Activated CD8-positive, alpha-beta T cell treated with anti-CD3 and anti-CD28 coated beads for 36 hours (primary cell): ENCODE measurements at regions not wholly inside any gene's neighbourhood (a gene's known extent, or its start where the extent isn't known, plus 50 kb on each side); places are given as distances from the start of the nearest gene placed in this dataset.
"Not testable (repeated sequence)": the region's sequence is repeated elsewhere in the genome, so short reads cannot be mapped to it uniquely, and the experiment has no call there.

ENCODE experiments used
- ATAC-seq: fragments of 200-7000 bp; cut with Tn5 transposase; one replicate; pipeline ENCODE4 v1.10.0; 2021; ENCODE audit warnings: mild to moderate bottlenecking, moderate library complexity
- CTCF ChIA-PET: fragments of 350-600 bp; sonication (Branson Sonifier 250); formaldehyde crosslinking; loops from one replicate; lab custom pipeline; 2021; ENCODE audit warnings: antibody characterized with exemption; lab: Charles Lee
- POLR2A ChIA-PET: fragments of 350-600 bp; sonication (Branson Sonifier 250); formaldehyde crosslinking; loops from one replicate; lab custom pipeline; 2021; ENCODE audit warnings: antibody characterized with exemption; lab: Charles Lee
- DNase-seq: peaks from one replicate; pipeline ENCODE4 v3.0.0-alpha.2; 2020
- H3K27ac Mint-ChIP-seq: one replicate; pipeline ENCODE4 v1.8.0; 2021; ENCODE audit warnings: mild to moderate bottlenecking, mixed read lengths
- H3K27me3 Mint-ChIP-seq: one replicate; pipeline ENCODE4 v1.8.0; 2021; ENCODE audit warnings: mixed read lengths
- H3K36me3 Mint-ChIP-seq: one replicate; pipeline ENCODE4 v1.8.0; 2021; ENCODE audit warnings: low read depth, mixed read lengths
- H3K4me1 Mint-ChIP-seq: one replicate; pipeline ENCODE4 v1.8.0; 2021; ENCODE audit warnings: low read depth, mixed read lengths
- H3K4me3 Mint-ChIP-seq: one replicate; pipeline ENCODE4 v1.8.0; 2021; ENCODE audit warnings: mild to moderate bottlenecking, moderate library complexity, mixed read lengths
- H3K9me3 Mint-ChIP-seq: one replicate; pipeline ENCODE4 v1.8.0; 2021; ENCODE audit warnings: mixed read lengths
- intact Hi-C: fragments of 100-400 bp; cut with micrococcal nuclease; formaldehyde crosslinking; loops from one replicate; pipeline ENCODE4 v1.10.0; 2022
- TF ChIP-seq, protein P1 (sequence below): fragments of 200-600 bp; IDR thresholded peaks from one replicate; pipeline ENCODE4 v1.8.0; 2022; ENCODE audit warnings: antibody characterized with exemption, mild to moderate bottlenecking

- POLR2A ChIA-PET = interaction anchor here (1.1 to 1.5 kb wide), 2 partner anchors 113 to 121 kb away, joined by 3 read pairs; no protein-coding TSS in a partner anchor
- Mint-ChIP-seq H3K9me3 (no peaks in the 10 kb centered on the region), H3K4me1 (peaks cover 10% of the 10 kb centered on the region), H3K4me3 (peak overlapping the region; percentile 26), H3K27ac (no peak overlapping the region), H3K27me3 (peaks cover 15% of the 10 kb centered on the region), H3K36me3 (no peaks in the 10 kb centered on the region)
- CTCF ChIA-PET = interaction anchor here (0.6 to 6.7 kb wide), 21 partner anchors 9 to 182 kb away, joined by 3 to 78 read pairs (median 5); no protein-coding TSS in a partner anchor
- TF ChIP-seq, protein P1, sequence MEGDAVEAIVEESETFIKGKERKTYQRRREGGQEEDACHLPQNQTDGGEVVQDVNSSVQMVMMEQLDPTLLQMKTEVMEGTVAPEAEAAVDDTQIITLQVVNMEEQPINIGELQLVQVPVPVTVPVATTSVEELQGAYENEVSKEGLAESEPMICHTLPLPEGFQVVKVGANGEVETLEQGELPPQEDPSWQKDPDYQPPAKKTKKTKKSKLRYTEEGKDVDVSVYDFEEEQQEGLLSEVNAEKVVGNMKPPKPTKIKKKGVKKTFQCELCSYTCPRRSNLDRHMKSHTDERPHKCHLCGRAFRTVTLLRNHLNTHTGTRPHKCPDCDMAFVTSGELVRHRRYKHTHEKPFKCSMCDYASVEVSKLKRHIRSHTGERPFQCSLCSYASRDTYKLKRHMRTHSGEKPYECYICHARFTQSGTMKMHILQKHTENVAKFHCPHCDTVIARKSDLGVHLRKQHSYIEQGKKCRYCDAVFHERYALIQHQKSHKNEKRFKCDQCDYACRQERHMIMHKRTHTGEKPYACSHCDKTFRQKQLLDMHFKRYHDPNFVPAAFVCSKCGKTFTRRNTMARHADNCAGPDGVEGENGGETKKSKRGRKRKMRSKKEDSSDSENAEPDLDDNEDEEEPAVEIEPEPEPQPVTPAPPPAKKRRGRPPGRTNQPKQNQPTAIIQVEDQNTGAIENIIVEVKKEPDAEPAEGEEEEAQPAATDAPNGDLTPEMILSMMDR = peak; percentile 52
- intact Hi-C loops = loop anchor here (5.0 to 10.0 kb wide), 2 partner anchors 109 to 142 kb away; no protein-coding TSS in a partner anchor
- ATAC-seq = no peak
- DNase-seq = no peak
Measured at GRCh38 chr19:29873801-29874575, 62.2 kb downstream of the CCNE1 start.

- ATAC-seq (no peak), DNase-seq (no peak)
- H3K4me3 Mint-ChIP-seq = no peak overlapping the region
- H3K27ac Mint-ChIP-seq = no peak overlapping the region
- intact Hi-C loops = loop anchor here (10.0 kb wide), 1 partner anchor 111 kb away; no protein-coding TSS in a partner anchor
- H3K4me1 Mint-ChIP-seq = peaks cover 10% of the 10 kb centered on the region
- no peaks in the 10 kb centered on the region for H3K9me3 Mint-ChIP-seq
- ChIA-PET CTCF (interaction anchor here (0.9 to 6.7 kb wide), 3 partner anchors 26 to 146 kb away, joined by 3 to 69 read pairs (median 3); no protein-coding TSS in a partner anchor), POLR2A (interaction anchor here (0.6 kb wide), 1 partner anchor 340 kb away, joined by 3 read pairs; no protein-coding TSS in a partner anchor)
- H3K27me3 Mint-ChIP-seq = peaks cover 19% of the 10 kb centered on the region
- TF ChIP-seq, protein P1 = no peak
- no peaks in the 10 kb centered on the region for H3K36me3 Mint-ChIP-seq
Measured at GRCh38 chr19:29875931-29876330, 64.1 kb downstream of the CCNE1 start.

DNA sequence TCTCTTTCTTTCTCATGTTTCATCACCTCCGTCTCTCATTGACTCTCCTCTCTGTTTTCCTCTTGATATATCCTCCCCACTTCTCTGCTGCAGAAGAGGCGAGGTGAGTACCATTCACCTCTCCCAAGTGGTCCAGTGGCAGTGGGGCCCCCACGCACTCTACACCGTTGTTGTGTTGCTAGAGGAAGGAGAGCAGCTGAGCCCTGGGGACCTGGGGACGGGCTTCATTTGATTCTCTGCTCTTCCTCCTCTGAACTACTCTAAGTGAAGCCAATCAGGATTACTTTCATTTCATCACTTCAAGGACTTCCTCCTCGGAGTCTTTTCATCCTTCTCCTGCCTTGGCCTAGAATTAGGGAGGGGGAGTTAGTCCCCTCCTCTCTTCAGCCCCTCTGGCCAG is 64.6 kb downstream of the CCNE1 start:
- intact Hi-C loops = loop anchor here (10.0 kb wide), 1 partner anchor 112 kb away; no protein-coding TSS in a partner anchor
- H3K27ac Mint-ChIP-seq = no peak overlapping the region
- H3K4me1 Mint-ChIP-seq = peaks cover 10% of the 10 kb centered on the region
- no peaks in the 10 kb centered on the region for H3K9me3 Mint-ChIP-seq
- DNase-seq (no peak), ATAC-seq (no peak)
- POLR2A ChIA-PET = interaction anchor here (0.6 kb wide), 2 partner anchors 11 to 339 kb away, joined by 3 to 4 read pairs; no protein-coding TSS in a partner anchor
- no peaks in the 10 kb centered on the region for H3K36me3 Mint-ChIP-seq
- TF ChIP-seq, protein P1 = no peak
- no peak overlapping the region for H3K4me3 Mint-ChIP-seq
- peaks cover 16% of the 10 kb centered on the region for H3K27me3 Mint-ChIP-seq
- CTCF ChIA-PET = interaction anchor here (0.9 to 6.7 kb wide), 3 partner anchors 26 to 146 kb away, joined by 3 to 69 read pairs (median 3); no protein-coding TSS in a partner anchor

GRCh38 chr19:29876908-29877307 is 65.1 kb downstream of the CCNE1 start:
- H3K27ac Mint-ChIP-seq, H3K4me3 Mint-ChIP-seq, H3K36me3 Mint-ChIP-seq, ATAC-seq, H3K4me1 Mint-ChIP-seq, H3K9me3 Mint-ChIP-seq, DNase-seq, CTCF ChIA-PET: not testable (repeated sequence)
- POLR2A ChIA-PET = interaction anchor here (0.6 kb wide), 2 partner anchors 12 to 87 kb away, joined by 3 to 4 read pairs; no protein-coding TSS in a partner anchor
- H3K27me3 Mint-ChIP-seq = peaks cover 15% of the 10 kb centered on the region
- intact Hi-C loops = loop anchor here (10.0 kb wide), 1 partner anchor 112 kb away; no protein-coding TSS in a partner anchor

DNA sequence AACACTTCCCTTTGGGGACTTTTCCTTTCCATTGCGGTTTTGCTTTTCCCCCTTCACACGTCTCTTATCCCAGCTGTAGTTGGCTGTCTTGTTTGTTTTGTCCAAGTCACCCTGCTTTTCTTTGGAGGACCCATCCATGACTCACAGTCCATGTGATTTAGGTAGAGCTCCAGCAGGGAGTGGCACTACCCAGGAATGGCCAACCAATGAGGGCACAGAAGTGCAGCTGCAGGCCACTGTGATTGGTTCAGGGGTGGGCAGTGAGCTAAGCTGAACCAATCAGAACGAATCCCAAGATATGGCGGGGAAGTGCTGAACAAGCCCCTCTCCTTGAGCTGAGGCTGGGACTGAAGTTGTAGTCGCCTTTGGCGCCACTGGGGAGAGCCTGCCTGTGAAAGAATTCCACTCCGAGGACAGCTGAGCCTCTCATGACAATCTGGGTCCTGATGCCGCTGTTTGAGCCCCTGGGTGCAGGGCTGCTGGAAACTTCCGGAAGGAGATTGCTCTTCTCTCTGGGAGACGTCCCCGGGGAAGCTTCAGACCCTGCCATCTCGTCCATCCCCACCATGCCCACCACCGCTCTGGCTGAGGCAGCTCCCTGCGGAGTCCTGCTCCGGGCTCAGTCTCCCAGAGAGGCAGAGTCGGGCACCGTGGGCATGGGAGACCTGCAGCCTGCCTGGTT is 62.9 kb upstream of the URI1 start:
- H3K9me3 Mint-ChIP-seq = no peaks in the 10 kb centered on the region
- TF ChIP-seq, protein P1 = no peak
- no peak overlapping the region for H3K4me3 Mint-ChIP-seq
- peaks cover 3% of the 10 kb centered on the region for H3K4me1 Mint-ChIP-seq
- peaks cover 8% of the 10 kb centered on the region for H3K27me3 Mint-ChIP-seq
- ATAC-seq (peak; percentile 37), DNase-seq (no peak)
- H3K36me3 Mint-ChIP-seq = no peaks in the 10 kb centered on the region
- H3K27ac Mint-ChIP-seq = no peak overlapping the region
- ChIA-PET CTCF (interaction anchor here (0.8 to 1.4 kb wide), 2 partner anchors 21 to 149 kb away, joined by 3 to 4 read pairs; no protein-coding TSS in a partner anchor), POLR2A (no interaction called here)
- intact Hi-C loops = loop anchor here (10.0 kb wide), 1 partner anchor 114 kb away; no protein-coding TSS in a partner anchor
